ENCODE measurements at regions not wholly inside any gene's neighbourhood (a gene's known extent, or its start where the extent isn't known, plus 50 kb on each side); places are given as distances from the start of the nearest gene placed in this dataset.

DNA sequence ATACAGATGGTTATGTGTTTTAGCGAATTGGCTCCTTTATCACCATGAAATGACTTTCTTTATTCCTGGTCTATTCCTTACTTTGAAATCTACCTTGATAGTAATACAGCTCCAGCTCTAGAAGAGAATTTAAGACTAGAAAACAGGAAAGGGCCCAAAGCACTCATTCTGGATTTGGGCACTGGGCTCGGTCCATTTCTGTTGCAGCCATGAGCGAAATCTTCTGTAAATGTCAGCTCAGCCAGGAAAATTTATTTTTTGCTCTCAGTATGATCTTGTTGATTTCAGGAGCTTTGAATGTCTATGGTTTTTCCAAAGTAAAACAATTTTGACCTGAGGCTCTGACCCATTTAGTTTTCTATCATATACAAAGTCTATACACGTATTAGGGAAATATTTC is 104.1 kb downstream of the DIRAS2 start:
- H3K27ac ChIP-seq (ENCODE audit: low read depth, low read length), result no peak overlapping the region
- no peak overlapping the region for H3K9ac ChIP-seq (ENCODE audit: low read length)
- TF ChIP-seq, protein P1, sequence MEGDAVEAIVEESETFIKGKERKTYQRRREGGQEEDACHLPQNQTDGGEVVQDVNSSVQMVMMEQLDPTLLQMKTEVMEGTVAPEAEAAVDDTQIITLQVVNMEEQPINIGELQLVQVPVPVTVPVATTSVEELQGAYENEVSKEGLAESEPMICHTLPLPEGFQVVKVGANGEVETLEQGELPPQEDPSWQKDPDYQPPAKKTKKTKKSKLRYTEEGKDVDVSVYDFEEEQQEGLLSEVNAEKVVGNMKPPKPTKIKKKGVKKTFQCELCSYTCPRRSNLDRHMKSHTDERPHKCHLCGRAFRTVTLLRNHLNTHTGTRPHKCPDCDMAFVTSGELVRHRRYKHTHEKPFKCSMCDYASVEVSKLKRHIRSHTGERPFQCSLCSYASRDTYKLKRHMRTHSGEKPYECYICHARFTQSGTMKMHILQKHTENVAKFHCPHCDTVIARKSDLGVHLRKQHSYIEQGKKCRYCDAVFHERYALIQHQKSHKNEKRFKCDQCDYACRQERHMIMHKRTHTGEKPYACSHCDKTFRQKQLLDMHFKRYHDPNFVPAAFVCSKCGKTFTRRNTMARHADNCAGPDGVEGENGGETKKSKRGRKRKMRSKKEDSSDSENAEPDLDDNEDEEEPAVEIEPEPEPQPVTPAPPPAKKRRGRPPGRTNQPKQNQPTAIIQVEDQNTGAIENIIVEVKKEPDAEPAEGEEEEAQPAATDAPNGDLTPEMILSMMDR (IDR thresholded peaks at IDR 0.05; ENCODE audit: insufficient read depth, low read length, poor library complexity, severe bottlenecking), result no peak
- no peak for TF ChIP-seq EZH2phosphoT487 (conservative IDR thresholded peaks at IDR 0.05; ENCODE audit: low read length)
- H3K27me3 ChIP-seq (ENCODE audit: low read length), result no peaks in the 10 kb centered on the region
- no peak overlapping the region for H3K4me2 ChIP-seq (ENCODE audit: low read depth, low read length, poor library complexity, severe bottlenecking)
- H3K79me2 ChIP-seq (ENCODE audit: insufficient read depth, low read length), result no peaks in the 10 kb centered on the region
- no peaks in the 10 kb centered on the region for H3K9me3 ChIP-seq (ENCODE audit: insufficient read depth, low read length)
- H3K9me2 ChIP-seq (replicated peaks; ENCODE audit: insufficient read depth, low read length), result no peaks in the 10 kb centered on the region
- no peak overlapping the region for H3K4me3 ChIP-seq (ENCODE audit: insufficient read depth, low read length, poor library complexity, severe bottlenecking)
- no peaks in the 10 kb centered on the region for H4K20me1 ChIP-seq (ENCODE audit: low read depth, low read length)
- no peak overlapping the region for H2AFZ ChIP-seq (ENCODE audit: low read depth, low read length, severe bottlenecking)
- H3K36me3 ChIP-seq (ENCODE audit: low read length), result no peaks in the 10 kb centered on the region
- H3F3A ChIP-seq (ENCODE audit: insufficient read depth), result no peaks in the 10 kb centered on the region

DNA sequence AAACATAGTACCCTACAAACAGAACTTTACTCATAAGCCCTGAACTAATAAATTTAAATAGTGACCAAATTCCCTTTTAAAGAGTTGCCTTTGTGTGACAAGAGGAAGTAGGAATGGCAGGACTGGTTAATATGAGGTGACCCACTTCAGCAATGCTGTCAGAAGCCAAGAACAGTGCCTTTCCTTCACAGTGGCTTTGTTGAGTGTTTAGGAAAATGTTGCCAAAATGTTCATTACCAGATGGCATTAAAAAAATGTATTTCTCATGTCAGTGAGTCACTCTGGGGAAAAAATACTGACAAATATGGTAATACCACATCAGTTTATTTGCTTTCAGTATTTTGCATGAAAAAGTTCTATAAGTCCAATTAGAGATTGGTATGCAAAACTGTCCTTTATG is 103.3 kb downstream of the DIRAS2 start:
- TF ChIP-seq, protein P1 (IDR thresholded peaks at IDR 0.05; ENCODE audit: insufficient read depth, low read length, poor library complexity, severe bottlenecking), result no peak
- no peak for TF ChIP-seq EZH2phosphoT487 (conservative IDR thresholded peaks at IDR 0.05; ENCODE audit: low read length)
- Histone ChIP-seq H3K79me2 (ENCODE audit: insufficient read depth, low read length) (no peaks in the 10 kb centered on the region), H3K27ac (ENCODE audit: low read depth, low read length) (no peak overlapping the region), H4K20me1 (ENCODE audit: low read depth, low read length) (no peaks in the 10 kb centered on the region), H3K4me2 (ENCODE audit: low read depth, low read length, poor library complexity, severe bottlenecking) (no peak overlapping the region), H3K9ac (ENCODE audit: low read length) (no peak overlapping the region), H3K9me2 (replicated peaks; ENCODE audit: insufficient read depth, low read length) (no peaks in the 10 kb centered on the region), H3F3A (ENCODE audit: insufficient read depth) (no peaks in the 10 kb centered on the region), H3K9me3 (ENCODE audit: insufficient read depth, low read length) (no peaks in the 10 kb centered on the region), H3K36me3 (ENCODE audit: low read length) (no peaks in the 10 kb centered on the region), H2AFZ (ENCODE audit: low read depth, low read length, severe bottlenecking) (no peak overlapping the region), H3K27me3 (ENCODE audit: low read length) (no peaks in the 10 kb centered on the region), H3K4me3 (ENCODE audit: insufficient read depth, low read length, poor library complexity, severe bottlenecking) (no peak overlapping the region)

DNA sequence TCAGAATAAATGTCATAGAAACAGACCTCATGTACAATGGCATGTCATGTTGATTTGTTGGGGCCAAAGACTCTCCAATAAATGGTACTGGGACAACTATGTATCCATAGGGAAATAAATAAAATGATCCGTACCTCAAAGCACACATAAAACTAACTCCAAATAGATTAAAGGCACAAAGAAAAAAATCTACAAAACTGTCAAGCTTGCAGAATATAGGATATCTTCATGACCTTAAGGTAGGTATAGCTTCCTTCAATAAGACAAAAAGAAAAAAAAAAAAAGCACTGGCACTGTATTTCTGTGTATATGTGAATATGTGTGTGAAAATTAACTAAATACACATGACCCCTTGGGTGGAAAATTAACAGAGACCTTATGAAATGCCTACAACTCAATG is 101.9 kb downstream of the DIRAS2 start:
- Histone ChIP-seq H2AFZ (ENCODE audit: low read depth, low read length, severe bottlenecking) (no peak overlapping the region), H3K9ac (ENCODE audit: low read length) (no peak overlapping the region), H3K36me3 (ENCODE audit: low read length) (no peaks in the 10 kb centered on the region), H3K79me2 (ENCODE audit: insufficient read depth, low read length) (no peaks in the 10 kb centered on the region), H3K27ac (ENCODE audit: low read depth, low read length) (no peak overlapping the region), H3K27me3 (ENCODE audit: low read length) (no peaks in the 10 kb centered on the region), H4K20me1 (ENCODE audit: low read depth, low read length) (no peaks in the 10 kb centered on the region), H3K9me2 (replicated peaks; ENCODE audit: insufficient read depth, low read length) (no peaks in the 10 kb centered on the region), H3K9me3 (ENCODE audit: insufficient read depth, low read length) (no peaks in the 10 kb centered on the region), H3K4me2 (ENCODE audit: low read depth, low read length, poor library complexity, severe bottlenecking) (no peak overlapping the region), H3K4me3 (ENCODE audit: insufficient read depth, low read length, poor library complexity, severe bottlenecking) (no peak overlapping the region), H3F3A (ENCODE audit: insufficient read depth) (no peaks in the 10 kb centered on the region)
- no peak for TF ChIP-seq EZH2phosphoT487 (conservative IDR thresholded peaks at IDR 0.05; ENCODE audit: low read length)
- TF ChIP-seq, protein P1 (IDR thresholded peaks at IDR 0.05; ENCODE audit: insufficient read depth, low read length, poor library complexity, severe bottlenecking), result no peak

Data from SU-DHL-6 (cell line).